Hepatocyte (in vitro differentiated cells): ENCODE measurements at regions not wholly inside any gene's neighbourhood (a gene's known extent, or its start where the extent isn't known, plus 50 kb on each side); places are given as distances from the start of the nearest gene placed in this dataset.

Experiments
- CTCF ChIP-seq: fragments of 200-600 bp; sonication (generic); IDR thresholded peaks from 2 replicates; pipeline ENCODE4 v1.5.1; 2016; ENCODE audit warnings: antibody characterized with exemption, mild to moderate bottlenecking; ENCODE audit not compliant: poor library complexity
- EZH2 ChIP-seq: fragments of 200-600 bp; sonication (generic); IDR thresholded peaks from 2 replicates; pipeline ENCODE4 v1.6.1; 2016; ENCODE audit warnings: antibody characterized with exemption, mild to moderate bottlenecking, borderline replicate concordance

GRCh38 chr7:153408360-153409335, 643.5 kb upstream of the DPP6 start:
- no peak for TF ChIP-seq CTCF
- TF ChIP-seq EZH2, result no peak
